NCI-H1048 (cell line): ENCODE measurements at regions not wholly inside any gene's neighbourhood (a gene's known extent, or its start where the extent isn't known, plus 50 kb on each side); places are given as distances from the start of the nearest gene placed in this dataset.

Experiments used
- DNase-seq: peaks from one replicate; lab custom pipeline; 2025; lab: John Stamatoyannopoulos, UW

DNA sequence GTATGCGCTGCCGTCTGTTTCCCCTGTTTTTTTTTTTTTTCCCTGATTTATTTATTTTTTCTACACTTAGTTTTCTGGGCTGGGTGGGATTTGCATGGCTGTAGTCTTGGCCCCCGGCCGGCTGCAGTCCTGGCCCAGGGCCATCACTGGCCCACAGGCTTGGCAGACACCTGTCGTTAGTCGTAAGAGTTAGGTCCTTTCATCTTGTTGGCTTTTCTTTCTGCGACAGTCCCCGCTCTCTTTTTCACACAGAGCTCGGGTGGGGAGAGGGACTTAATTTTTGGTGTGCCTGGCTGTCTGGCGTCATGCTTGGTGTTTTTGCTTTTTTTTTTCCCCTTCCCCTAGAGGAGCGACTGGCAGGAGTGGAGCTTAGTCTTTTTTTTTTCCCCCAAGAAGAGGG is 183.4 kb downstream of the KLF13 start:
- no peak for DNase-seq

DNA sequence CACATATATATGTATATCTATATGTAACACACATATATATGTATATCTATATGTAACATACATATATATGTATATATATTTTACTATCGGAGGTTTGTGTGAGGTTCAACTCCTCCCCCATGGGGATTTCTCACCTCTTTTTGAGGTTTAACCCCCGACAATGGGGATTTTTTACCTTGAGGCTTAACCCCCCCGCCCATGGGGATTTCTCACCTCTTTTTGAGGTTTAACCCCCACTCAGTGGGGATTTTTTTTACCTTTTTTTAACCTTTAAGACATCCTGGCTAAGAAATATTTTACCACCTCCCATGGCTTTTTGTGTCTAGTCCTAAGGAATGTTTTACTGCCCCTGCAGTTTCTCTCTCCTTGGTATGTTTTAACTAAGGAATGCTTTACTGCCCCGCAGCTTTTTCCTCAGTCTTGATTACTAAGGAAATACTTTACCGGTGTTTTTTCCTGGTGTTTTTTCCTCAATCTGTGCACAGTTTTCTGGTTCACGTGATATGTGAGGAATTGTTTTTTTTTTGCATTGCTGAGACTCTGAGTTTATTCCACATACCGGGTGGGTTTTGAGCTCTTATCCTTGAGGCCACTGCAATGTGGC is 185.2 kb downstream of the KLF13 start:
- no peak for DNase-seq

GRCh38 chr15:31513178-31513577 is 186.5 kb downstream of the KLF13 start:
- no peak for DNase-seq

- no peak for DNase-seq
Measured at GRCh38 chr15:31516440-31516839, 189.8 kb downstream of the KLF13 start.

DNA sequence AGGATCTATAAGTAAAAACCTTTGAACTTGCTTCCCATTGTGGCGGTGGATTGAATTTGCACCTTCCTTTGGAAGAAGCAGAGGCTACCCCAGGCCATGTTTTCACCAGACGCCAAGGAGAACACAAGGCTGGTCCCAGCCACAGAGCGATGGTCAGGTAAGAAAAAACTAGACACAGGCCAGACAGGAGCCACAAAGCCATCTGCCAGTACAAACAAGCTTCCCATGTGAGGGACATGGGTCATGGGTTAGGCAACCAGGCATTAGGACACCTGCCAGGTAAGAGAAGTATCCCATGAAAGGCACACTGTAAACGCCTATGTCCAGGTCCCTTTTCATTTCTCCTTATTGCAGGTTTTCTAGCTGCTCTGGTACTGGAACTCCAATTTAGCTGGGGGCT is 190.2 kb downstream of the KLF13 start:
- DNase-seq, result no peak

DNA sequence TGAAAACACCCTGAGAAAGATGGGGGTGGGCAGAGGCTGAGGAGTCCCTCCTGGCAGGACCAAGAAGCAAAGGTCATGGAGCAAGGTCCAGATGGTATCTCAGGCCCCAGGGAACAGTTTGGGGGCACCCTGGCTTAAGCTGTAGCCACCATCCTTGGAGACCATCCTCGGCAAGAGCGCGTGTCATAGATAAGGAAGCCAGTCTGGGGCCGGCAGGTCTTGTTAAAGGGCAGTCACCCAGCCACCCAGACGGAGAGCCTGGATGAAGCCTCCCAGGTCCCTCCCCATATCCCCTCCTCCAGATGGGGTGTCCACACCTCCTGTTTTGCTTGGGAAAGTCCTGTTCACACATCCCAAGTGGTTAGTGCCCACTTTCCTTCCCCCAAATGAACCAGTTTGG is 191.1 kb downstream of the KLF13 start:
- no peak for DNase-seq

- no peak for DNase-seq
Measured at GRCh38 chr15:31522028-31522427, 195.4 kb downstream of the KLF13 start.

- no peak for DNase-seq
Measured at GRCh38 chr15:31523027-31523654, 196.5 kb downstream of the KLF13 start.

- no peak for DNase-seq
Measured at GRCh38 chr15:31523655-31524049, 197.0 kb downstream of the KLF13 start.

DNA sequence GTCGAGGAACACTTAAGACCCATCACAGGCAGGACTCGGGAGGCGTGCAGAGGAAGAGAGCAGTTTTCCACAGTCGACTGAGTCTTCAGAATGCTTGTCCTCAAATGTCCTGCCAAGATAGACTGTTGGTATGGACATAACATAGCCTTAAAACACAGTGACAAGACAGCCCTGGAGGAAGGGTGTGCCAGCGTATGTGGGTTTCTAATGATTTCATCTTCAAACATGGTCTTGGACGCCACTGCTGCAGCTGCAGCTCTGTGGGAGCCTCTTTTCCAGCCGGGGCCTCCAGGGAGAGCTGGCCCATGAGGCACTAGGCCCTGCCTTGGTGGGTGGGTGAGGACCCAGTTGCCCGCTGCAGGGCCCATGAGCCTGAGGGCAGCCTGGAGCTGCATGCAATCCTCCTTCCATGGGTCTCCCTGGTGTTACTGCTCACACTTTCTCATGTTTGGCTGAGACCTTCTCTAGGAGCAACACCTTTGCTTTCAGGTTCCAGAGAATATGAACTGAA is 198.6 kb downstream of the KLF13 start:
- no peak for DNase-seq

- DNase-seq, result no peak
Measured at GRCh38 chr15:31525988-31526665, 199.5 kb downstream of the KLF13 start.

GRCh38 chr15:31526916-31527690 is 200.5 kb downstream of the KLF13 start:
- DNase-seq, result no peak

DNA sequence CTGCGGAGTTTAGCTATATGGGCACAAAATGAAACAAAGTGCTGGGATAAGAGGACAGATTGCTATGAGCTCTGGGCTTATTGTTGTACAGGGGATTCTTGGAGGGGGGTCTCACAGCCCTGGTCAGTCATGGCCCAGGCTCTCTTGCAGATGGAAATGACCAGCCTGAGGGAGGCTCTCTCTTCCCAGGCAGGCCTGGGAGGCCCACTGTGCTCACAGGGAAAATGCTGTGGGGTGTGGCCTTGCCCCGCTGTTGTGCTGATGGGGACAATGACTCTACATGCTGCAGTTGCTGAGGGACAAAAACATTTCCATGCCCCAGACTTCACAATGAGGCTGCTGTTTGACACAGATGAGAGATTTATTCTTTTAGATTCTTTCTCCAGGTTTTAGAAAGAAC is 202.2 kb downstream of the KLF13 start:
- DNase-seq, result no peak

- no peak for DNase-seq
Measured at GRCh38 chr15:31537770-31538592, 211.3 kb downstream of the KLF13 start.

- no peak for DNase-seq
Measured at GRCh38 chr15:31540633-31541032, 214.0 kb downstream of the KLF13 start.

DNA sequence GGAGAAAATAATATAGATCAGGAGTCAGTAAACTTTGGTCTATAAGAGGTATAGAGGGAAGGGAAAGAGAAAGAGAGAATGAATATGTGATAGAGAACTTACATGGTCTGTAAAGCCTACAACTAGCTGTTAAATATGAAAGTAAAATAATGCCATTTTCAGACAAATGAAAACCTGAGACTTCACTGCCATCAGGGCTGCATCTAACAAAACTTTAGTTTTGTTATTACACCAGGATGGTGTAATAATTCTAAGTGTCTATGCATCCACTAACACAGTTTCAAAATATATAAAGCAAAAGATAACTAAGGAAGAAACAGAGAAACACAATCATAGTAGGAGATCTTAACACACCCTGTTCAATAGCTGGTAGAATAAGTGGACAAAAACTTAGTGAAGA is 217.7 kb downstream of the KLF13 start:
- DNase-seq, result no peak

DNA sequence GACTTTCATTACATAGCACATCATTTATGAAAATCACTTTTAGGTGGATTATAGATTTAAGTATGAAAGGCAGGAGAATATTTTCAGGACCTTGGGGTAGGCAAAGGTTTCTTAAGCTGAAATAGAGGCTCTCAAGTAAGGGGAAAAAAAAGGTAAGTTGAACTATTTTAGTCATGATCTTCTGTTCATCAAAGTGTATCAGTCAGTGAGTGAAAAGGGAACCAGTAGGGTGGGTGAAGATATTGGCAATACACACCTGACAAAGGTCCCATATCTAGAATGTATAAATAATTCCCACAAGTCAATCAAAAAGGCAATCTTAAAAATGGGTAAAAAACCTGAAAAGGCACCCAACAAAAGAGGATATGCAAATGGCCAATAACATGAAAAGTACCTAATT is 218.6 kb downstream of the KLF13 start:
- DNase-seq, result no peak

- no peak for DNase-seq
Measured at GRCh38 chr15:31550211-31550977, 223.8 kb downstream of the KLF13 start.

- no peak for DNase-seq
Measured at GRCh38 chr15:31551323-31551722, 224.7 kb downstream of the KLF13 start.

- DNase-seq, result no peak
Measured at GRCh38 chr15:31552482-31553099, 226.0 kb downstream of the KLF13 start.

DNA sequence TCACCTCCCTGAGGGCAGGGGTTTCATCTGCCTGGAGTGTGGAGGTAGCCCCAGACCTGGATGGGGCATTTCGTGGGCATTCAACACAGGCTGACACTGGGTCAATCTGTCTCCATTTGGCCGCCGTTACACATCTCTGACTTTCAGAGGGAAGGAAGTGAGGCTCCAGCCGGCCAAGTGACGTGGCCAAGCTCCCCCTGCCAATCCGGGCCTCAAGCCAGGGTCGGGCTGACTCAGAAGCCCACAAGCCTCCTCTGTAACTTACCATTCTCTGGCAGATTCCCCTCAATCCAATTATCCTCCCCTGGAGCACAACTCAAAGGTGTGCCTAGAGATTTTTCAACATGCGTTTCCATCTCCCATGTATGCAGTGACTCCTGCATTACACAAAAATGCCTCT is 227.6 kb downstream of the KLF13 start:
- no peak for DNase-seq
